Natural killer cell (primary cell): ENCODE measurements at regions not wholly inside any gene's neighbourhood (a gene's known extent, or its start where the extent isn't known, plus 50 kb on each side); places are given as distances from the start of the nearest gene placed in this dataset.

ENCODE experiments used
- ATAC-seq, 3 donors: fragments of 150-1000 bp in 2 of 3; fragments of 200-7000 bp in 1 of 3; cut with Tn5 transposase; 1 replicate in 1 of 3; 2 replicates in 2 of 3; pipeline ENCODE4 v1.10.0; 2021; ENCODE audit warnings: mild to moderate bottlenecking in 2 of 3, moderate library complexity in 2 of 3
- DNase-seq, 2 donors: peaks; one replicate each; pipeline versions ENCODE4 v3.0.0 to v3.0.0-alpha.2; 2013 to 2021; ENCODE audit warnings: mixed read lengths in 1 of 2
- H3K27ac ChIP-seq: one replicate; pipeline ENCODE4 v1.5.1; 2013; ENCODE audit warnings: mild to moderate bottlenecking, low read length
- H3K27me3 ChIP-seq: one replicate; pipeline ENCODE4 v1.6.1; 2013; ENCODE audit warnings: low read length; ENCODE audit not compliant: control insufficient read depth, insufficient read depth
- H3K36me3 ChIP-seq: one replicate; pipeline ENCODE4 v1.6.1; 2013; ENCODE audit warnings: low read length; ENCODE audit not compliant: control insufficient read depth, insufficient read depth
- H3K4me1 ChIP-seq: one replicate; pipeline ENCODE4 v1.6.1; 2013; ENCODE audit warnings: low read length; ENCODE audit not compliant: control insufficient read depth, insufficient read depth
- H3K4me3 ChIP-seq: one replicate; pipeline ENCODE4 v1.5.1; 2013; ENCODE audit warnings: low read length
- H3K9me3 ChIP-seq: one replicate; pipeline ENCODE4 v1.6.1; 2013; ENCODE audit warnings: low read length; ENCODE audit not compliant: control insufficient read depth, insufficient read depth
- H3K27ac Mint-ChIP-seq, 2 donors: one replicate each; pipeline ENCODE4 v1.8.0; 2022; ENCODE audit warnings: mild to moderate bottlenecking in 2 of 2, mixed read lengths in 2 of 2, moderate library complexity in 1 of 2
- H3K27me3 Mint-ChIP-seq, 2 donors: one replicate each; pipeline ENCODE4 v1.8.0; 2022; ENCODE audit warnings: low read depth in 2 of 2, mixed read lengths in 2 of 2
- H3K36me3 Mint-ChIP-seq: one replicate; pipeline ENCODE4 v1.8.0; 2022; ENCODE audit warnings: mixed read lengths
- H3K4me1 Mint-ChIP-seq, 2 donors: one replicate each; pipeline ENCODE4 v1.8.0; 2022; ENCODE audit warnings: mixed read lengths in 2 of 2
- H3K4me3 Mint-ChIP-seq: one replicate; pipeline ENCODE4 v1.8.0; 2022; ENCODE audit warnings: mild to moderate bottlenecking, moderate library complexity, mixed read lengths
- H3K9me3 Mint-ChIP-seq, 2 donors: one replicate each; pipeline ENCODE4 v1.8.0; 2022; ENCODE audit warnings: mixed read lengths in 2 of 2
- WGBS: methylation state at CpG from one replicate; pipeline ENCODE4 v1.1.7; 2013; ENCODE audit warnings: missing lambda C conversion rate; ENCODE audit not compliant: insufficient coverage; 5-methylcytosine and 5-hydroxymethylcytosine counted together
- intact Hi-C: fragments of 100-400 bp; cut with micrococcal nuclease; formaldehyde crosslinking; loops from one replicate; pipeline ENCODE4 v1.14.2; 2022
- TF ChIP-seq, protein P1 (sequence below): fragments of 200-600 bp; IDR thresholded peaks from one replicate; pipeline ENCODE4 v1.8.0; 2022; ENCODE audit warnings: antibody characterized with exemption

DNA sequence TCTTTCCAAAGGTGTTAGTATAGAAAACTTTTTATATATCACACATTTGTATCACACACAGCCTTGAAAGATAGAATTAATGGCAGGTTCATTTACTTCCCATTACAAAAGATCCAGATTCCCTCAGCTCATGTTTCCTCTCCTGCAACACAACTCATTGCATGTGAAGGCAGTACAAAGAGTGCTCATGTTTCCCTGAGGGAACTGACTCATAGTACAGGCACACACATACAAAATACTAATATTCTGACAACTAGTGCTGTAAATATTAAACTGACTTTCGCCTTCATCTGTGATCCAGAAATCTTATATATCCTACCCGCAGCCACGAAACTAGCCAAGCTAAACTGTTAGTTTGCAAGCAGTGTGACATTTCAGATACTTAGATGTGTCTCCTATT is 819.8 kb upstream of the PCDH7 start:
- 91% methylated on average over 3 of the region's 3 CpGs for WGBS
- Mint-ChIP-seq H3K27me3 (no peaks in the 10 kb centered on the region), H3K36me3 (no peaks in the 10 kb centered on the region), H3K9me3 (peaks cover 5 to 17% of the 10 kb centered on the region in 2 donors), H3K4me3 (no peak overlapping the region), H3K27ac (no peak overlapping the region), H3K4me1 (no peaks in the 10 kb centered on the region)
- intact Hi-C loops, result no loop called here
- H3K36me3 ChIP-seq, result no peaks in the 10 kb centered on the region
- H3K4me3 ChIP-seq, result no peak overlapping the region
- ATAC-seq, result no peak
- no peaks in the 10 kb centered on the region for H3K27me3 ChIP-seq
- H3K27ac ChIP-seq, result no peak overlapping the region
- H3K9me3 ChIP-seq, result peaks cover 6% of the 10 kb centered on the region
- no peaks in the 10 kb centered on the region for H3K4me1 ChIP-seq
- DNase-seq, result no peak
- TF ChIP-seq, protein P1, sequence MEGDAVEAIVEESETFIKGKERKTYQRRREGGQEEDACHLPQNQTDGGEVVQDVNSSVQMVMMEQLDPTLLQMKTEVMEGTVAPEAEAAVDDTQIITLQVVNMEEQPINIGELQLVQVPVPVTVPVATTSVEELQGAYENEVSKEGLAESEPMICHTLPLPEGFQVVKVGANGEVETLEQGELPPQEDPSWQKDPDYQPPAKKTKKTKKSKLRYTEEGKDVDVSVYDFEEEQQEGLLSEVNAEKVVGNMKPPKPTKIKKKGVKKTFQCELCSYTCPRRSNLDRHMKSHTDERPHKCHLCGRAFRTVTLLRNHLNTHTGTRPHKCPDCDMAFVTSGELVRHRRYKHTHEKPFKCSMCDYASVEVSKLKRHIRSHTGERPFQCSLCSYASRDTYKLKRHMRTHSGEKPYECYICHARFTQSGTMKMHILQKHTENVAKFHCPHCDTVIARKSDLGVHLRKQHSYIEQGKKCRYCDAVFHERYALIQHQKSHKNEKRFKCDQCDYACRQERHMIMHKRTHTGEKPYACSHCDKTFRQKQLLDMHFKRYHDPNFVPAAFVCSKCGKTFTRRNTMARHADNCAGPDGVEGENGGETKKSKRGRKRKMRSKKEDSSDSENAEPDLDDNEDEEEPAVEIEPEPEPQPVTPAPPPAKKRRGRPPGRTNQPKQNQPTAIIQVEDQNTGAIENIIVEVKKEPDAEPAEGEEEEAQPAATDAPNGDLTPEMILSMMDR, result no peak

DNA sequence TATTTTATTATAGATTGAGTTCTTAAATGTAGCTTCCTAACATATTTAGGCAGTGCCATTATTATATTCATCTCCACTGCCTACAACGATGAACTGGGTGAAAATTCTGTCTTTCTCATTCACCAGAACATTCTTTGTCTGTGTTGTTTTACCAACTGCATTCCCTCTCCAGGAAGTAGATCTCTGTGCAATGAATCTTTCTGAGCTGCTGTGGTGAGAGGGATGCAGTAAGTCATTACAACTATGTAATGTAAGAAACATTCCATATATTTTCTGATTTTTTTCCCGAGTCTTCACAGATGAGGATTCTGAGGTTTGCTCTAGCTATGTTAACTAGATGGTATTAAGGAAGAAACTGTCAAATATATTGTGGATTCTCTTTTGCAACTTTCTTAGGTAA is 811.9 kb upstream of the PCDH7 start:
- H3K9me3 Mint-ChIP-seq, result peaks cover 16 to 20% of the 10 kb centered on the region in 2 donors
- no peaks in the 10 kb centered on the region for H3K27me3 Mint-ChIP-seq
- peaks cover 6% of the 10 kb centered on the region for H3K9me3 ChIP-seq
- no peak overlapping the region for H3K27ac Mint-ChIP-seq
- no peaks in the 10 kb centered on the region for H3K36me3 ChIP-seq
- no peaks in the 10 kb centered on the region for H3K4me1 Mint-ChIP-seq
- TF ChIP-seq, protein P1, result no peak
- ATAC-seq, result no peak
- 82% methylated on average over 1 of the region's 2 CpGs for WGBS
- no peak overlapping the region for H3K4me3 Mint-ChIP-seq
- no peaks in the 10 kb centered on the region for H3K4me1 ChIP-seq
- H3K36me3 Mint-ChIP-seq, result no peaks in the 10 kb centered on the region
- intact Hi-C loops, result no loop called here
- no peak overlapping the region for H3K27ac ChIP-seq
- DNase-seq, result no peak
- H3K4me3 ChIP-seq, result no peak overlapping the region
- H3K27me3 ChIP-seq, result no peaks in the 10 kb centered on the region

DNA sequence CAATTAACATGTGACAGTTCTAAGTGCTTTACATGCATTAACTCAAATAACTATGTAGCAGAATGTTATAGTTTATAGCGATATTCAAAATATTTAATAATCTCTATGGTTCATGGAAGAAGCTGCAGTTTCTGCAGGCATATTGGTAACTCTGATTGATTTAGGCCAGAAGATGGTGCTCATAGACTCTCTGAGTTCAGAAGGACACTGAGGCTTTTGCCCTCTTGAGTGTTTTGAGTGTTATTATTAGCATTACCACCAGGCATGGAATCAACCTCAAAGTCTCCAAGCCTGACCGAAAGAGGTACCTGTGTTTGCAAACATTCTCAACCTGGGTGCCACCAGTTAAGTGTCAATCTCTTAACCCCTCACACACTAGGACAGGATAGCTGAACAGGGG is 792.3 kb upstream of the PCDH7 start:
- Mint-ChIP-seq H3K4me3 (no peak overlapping the region), H3K9me3 (peaks cover 18% of the 10 kb centered on the region in 2 donors), H3K27ac (no peak overlapping the region), H3K4me1 (no peaks in the 10 kb centered on the region), H3K36me3 (peaks cover 18% of the 10 kb centered on the region), H3K27me3 (no peaks in the 10 kb centered on the region)
- H3K27ac ChIP-seq, result no peak overlapping the region
- H3K9me3 ChIP-seq, result peaks cover 8% of the 10 kb centered on the region
- 85% methylated on average over 2 of the region's 2 CpGs for WGBS
- DNase-seq (no peak), ATAC-seq (no peak)
- TF ChIP-seq, protein P1, result no peak
- intact Hi-C loops, result no loop called here
- no peaks in the 10 kb centered on the region for H3K4me1 ChIP-seq
- H3K4me3 ChIP-seq, result no peak overlapping the region
- no peaks in the 10 kb centered on the region for H3K36me3 ChIP-seq
- no peaks in the 10 kb centered on the region for H3K27me3 ChIP-seq

- Mint-ChIP-seq H3K36me3 (no peaks in the 10 kb centered on the region), H3K27me3 (no peaks in the 10 kb centered on the region), H3K9me3 (peaks cover 10 to 14% of the 10 kb centered on the region in 2 donors), H3K27ac (no peak overlapping the region), H3K4me1 (no peaks in the 10 kb centered on the region), H3K4me3 (no peak overlapping the region)
- Histone ChIP-seq H3K27ac (no peak overlapping the region), H3K27me3 (no peaks in the 10 kb centered on the region), H3K36me3 (no peaks in the 10 kb centered on the region), H3K9me3 (no peaks in the 10 kb centered on the region), H3K4me3 (no peak overlapping the region), H3K4me1 (no peaks in the 10 kb centered on the region)
- TF ChIP-seq, protein P1, result no peak
- DNase-seq (no peak), ATAC-seq (no peak)
- 90% methylated on average over 2 of the region's 2 CpGs for WGBS
- intact Hi-C loops, result no loop called here
Observed at GRCh38 chr4:29948451-29948850, 771.7 kb upstream of the PCDH7 start.
